ENCODE measurements at regions not wholly inside any gene's neighbourhood (a gene's known extent, or its start where the extent isn't known, plus 50 kb on each side); places are given as distances from the start of the nearest gene placed in this dataset.

DNA sequence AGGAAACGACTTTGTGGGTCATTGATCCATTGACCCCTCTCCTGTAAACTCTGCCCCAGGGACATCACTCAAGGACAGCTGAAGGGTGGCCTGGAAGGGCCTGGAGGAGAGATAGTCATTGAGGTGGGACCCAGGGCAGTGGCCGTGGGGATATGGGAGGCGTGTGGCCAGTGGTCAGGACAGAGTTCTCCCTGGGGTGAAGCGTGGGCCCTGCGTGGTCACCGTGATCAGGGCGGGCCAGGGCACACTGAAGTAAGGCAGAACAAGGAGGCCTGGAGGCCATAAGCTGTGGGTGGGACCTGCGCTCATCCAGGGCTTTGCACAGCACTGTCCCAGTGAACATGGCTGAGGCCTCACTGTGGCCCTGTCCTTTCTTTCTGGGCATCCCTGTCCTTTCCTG, 177.9 kb downstream of the ZNF248 start:
- Histone ChIP-seq H3K4me3 (no peak overlapping the region), H3K27ac (no peak overlapping the region)
- no peak for TF ChIP-seq CTCF (IDR thresholded peaks at IDR 0.05)
- DNase-seq (ENCODE audit: low spot score): no peak

DNA sequence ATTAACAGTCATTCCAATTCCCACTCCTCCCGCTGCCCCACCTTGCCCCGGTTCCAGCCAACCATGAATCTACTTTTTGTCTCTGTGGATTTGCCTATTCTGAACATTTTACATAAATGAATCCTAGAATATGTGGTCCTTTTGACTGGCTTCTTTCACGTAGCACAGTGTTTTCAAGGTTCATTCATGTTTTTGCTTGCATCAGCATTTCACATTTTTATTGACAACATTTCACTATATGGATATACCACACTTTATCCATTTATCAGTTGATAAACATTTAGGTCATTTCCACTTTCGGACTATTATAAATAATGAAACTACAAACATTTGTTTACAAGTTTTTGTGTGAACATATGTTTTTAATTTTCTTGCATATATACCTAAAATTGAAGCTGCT, 182.0 kb downstream of the ZNF248 start:
- Histone ChIP-seq H3K27ac (no peak overlapping the region), H3K4me3 (no peak overlapping the region)
- DNase-seq (ENCODE audit: low spot score): no peak
- TF ChIP-seq CTCF (IDR thresholded peaks at IDR 0.05): no peak

DNA sequence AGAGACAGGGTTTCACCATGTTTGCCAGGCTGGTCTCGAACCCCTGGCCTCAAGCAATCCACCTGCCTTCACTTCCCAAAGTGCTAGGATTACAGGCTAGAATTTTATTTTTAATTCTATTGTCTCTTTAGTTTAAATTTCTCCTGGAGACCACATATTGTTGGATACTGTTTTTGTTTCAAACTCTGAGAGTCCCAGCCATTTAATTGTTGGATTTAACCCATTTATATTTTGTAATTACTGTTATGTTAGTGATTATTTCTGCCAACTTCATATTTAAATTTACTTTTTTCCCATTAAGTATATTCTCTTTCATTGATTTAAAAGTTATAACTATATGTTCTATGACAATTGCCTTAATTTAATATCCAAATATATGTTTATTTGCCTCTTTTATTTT, 185.6 kb downstream of the ZNF248 start:
- DNase-seq (ENCODE audit: low spot score): no peak
- Histone ChIP-seq H3K4me3 (no peak overlapping the region), H3K27ac (no peak overlapping the region)
- no peak for TF ChIP-seq CTCF (IDR thresholded peaks at IDR 0.05)

GRCh38 chr10:37667736-37668135, 189.7 kb downstream of the ZNF248 start:
- Histone ChIP-seq H3K27ac (no peak overlapping the region), H3K4me3 (no peak overlapping the region)
- TF ChIP-seq CTCF (IDR thresholded peaks at IDR 0.05): no peak
- DNase-seq (ENCODE audit: low spot score): no peak

- Histone ChIP-seq H3K4me3 (no peak overlapping the region), H3K27ac (no peak overlapping the region)
- DNase-seq (ENCODE audit: low spot score): no peak
- no peak for TF ChIP-seq CTCF (IDR thresholded peaks at IDR 0.05)
These were observed 202.9 kb downstream of the ZNF248 start for GRCh38 chr10:37654466-37654865.

- no peak for TF ChIP-seq CTCF (IDR thresholded peaks at IDR 0.05)
- no peak for DNase-seq (ENCODE audit: low spot score)
- Histone ChIP-seq H3K4me3 (no peak overlapping the region), H3K27ac (no peak overlapping the region)
These were observed 214.2 kb downstream of the ZNF248 start for GRCh38 chr10:37643187-37643586.

GRCh38 chr10:37640301-37640700, 217.1 kb downstream of the ZNF248 start:
- no peak for DNase-seq (ENCODE audit: low spot score)
- Histone ChIP-seq H3K27ac (no peak overlapping the region), H3K4me3 (no peak overlapping the region)
- TF ChIP-seq CTCF (IDR thresholded peaks at IDR 0.05): no peak

Measured in coronary artery (tissue), 2 donors.